Caki2 (cell line): ENCODE measurements at regions not wholly inside any gene's neighbourhood (a gene's known extent, or its start where the extent isn't known, plus 50 kb on each side); places are given as distances from the start of the nearest gene placed in this dataset.
"Not testable (repeated sequence)": the region's sequence is repeated elsewhere in the genome, so short reads cannot be mapped to it uniquely, and the experiment has no call there.

Experiments used
- DNase-seq: peaks from one replicate; pipeline ENCODE4 v3.0.0-alpha.2; 2015; ENCODE audit warnings: low read depth
- in situ Hi-C: cut with HindIII; loops from 2 replicates; pipeline ENCODE4 v1.10.0; 2016; ENCODE audit warnings: low sequenced_read_pairs, low pct_unique_long_range_greater_than_20kb, mixed read lengths

GRCh38 chrX:137118536-137118935 lies 84.7 kb upstream of the GPR101 start:
- in situ Hi-C loops = no loop called here
- DNase-seq = no peak

GRCh38 chrX:137118136-137118535 lies 84.3 kb upstream of the GPR101 start:
- in situ Hi-C loops = no loop called here
- no peak for DNase-seq

- in situ Hi-C loops, DNase-seq: not testable (repeated sequence)
Observed at GRCh38 chrX:137107877-137108276, 74.1 kb upstream of the GPR101 start.

GRCh38 chrX:137101273-137101990 lies 67.6 kb upstream of the GPR101 start:
- in situ Hi-C loops = no loop called here
- no peak for DNase-seq
